ENCODE measurements at regions not wholly inside any gene's neighbourhood (a gene's known extent, or its start where the extent isn't known, plus 50 kb on each side); places are given as distances from the start of the nearest gene placed in this dataset.

DNA sequence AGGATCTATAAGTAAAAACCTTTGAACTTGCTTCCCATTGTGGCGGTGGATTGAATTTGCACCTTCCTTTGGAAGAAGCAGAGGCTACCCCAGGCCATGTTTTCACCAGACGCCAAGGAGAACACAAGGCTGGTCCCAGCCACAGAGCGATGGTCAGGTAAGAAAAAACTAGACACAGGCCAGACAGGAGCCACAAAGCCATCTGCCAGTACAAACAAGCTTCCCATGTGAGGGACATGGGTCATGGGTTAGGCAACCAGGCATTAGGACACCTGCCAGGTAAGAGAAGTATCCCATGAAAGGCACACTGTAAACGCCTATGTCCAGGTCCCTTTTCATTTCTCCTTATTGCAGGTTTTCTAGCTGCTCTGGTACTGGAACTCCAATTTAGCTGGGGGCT, 190.2 kb downstream of the KLF13 start:
- H3K79me2 ChIP-seq (ENCODE audit: control insufficient read depth, insufficient read depth, low read length), result no peaks in the 10 kb centered on the region
- no peaks in the 10 kb centered on the region for H3K4me1 ChIP-seq (ENCODE audit: control insufficient read depth, extremely low read depth, insufficient read depth, low read length)
- H3K9ac ChIP-seq (ENCODE audit: insufficient read depth, low read length), result no peak overlapping the region
- H3K4me2 ChIP-seq (ENCODE audit: extremely low read depth, insufficient read depth, low read length), result no peak overlapping the region
- H3K4me3 ChIP-seq (replicated peaks in 1 of 4; ENCODE audit: control extremely low read depth in 1 of 4, insufficient read depth in 1 of 4, low read depth in 3 of 4, low read length in 4 of 4), result no peak overlapping the region
- no peak overlapping the region for H2AFZ ChIP-seq (ENCODE audit: low read length)
- no peak for DNase-seq (ENCODE audit: low read depth in 2 of 2)
- H3K36me3 ChIP-seq (ENCODE audit: control insufficient read depth, insufficient read depth, low read length), result no peaks in the 10 kb centered on the region
- TF ChIP-seq, protein P1, sequence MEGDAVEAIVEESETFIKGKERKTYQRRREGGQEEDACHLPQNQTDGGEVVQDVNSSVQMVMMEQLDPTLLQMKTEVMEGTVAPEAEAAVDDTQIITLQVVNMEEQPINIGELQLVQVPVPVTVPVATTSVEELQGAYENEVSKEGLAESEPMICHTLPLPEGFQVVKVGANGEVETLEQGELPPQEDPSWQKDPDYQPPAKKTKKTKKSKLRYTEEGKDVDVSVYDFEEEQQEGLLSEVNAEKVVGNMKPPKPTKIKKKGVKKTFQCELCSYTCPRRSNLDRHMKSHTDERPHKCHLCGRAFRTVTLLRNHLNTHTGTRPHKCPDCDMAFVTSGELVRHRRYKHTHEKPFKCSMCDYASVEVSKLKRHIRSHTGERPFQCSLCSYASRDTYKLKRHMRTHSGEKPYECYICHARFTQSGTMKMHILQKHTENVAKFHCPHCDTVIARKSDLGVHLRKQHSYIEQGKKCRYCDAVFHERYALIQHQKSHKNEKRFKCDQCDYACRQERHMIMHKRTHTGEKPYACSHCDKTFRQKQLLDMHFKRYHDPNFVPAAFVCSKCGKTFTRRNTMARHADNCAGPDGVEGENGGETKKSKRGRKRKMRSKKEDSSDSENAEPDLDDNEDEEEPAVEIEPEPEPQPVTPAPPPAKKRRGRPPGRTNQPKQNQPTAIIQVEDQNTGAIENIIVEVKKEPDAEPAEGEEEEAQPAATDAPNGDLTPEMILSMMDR (conservative IDR thresholded peaks at IDR 0.05 in 1 of 2, IDR thresholded peaks at IDR 0.05 in 1 of 2; ENCODE audit: low read depth in 1 of 2, low read length in 2 of 2), result no peak
- H4K20me1 ChIP-seq (ENCODE audit: control insufficient read depth, extremely low read depth, insufficient read depth, low read length), result no peaks in the 10 kb centered on the region
- H3K27ac ChIP-seq (ENCODE audit: insufficient read depth, low read length), result no peak overlapping the region
- H3K27me3 ChIP-seq (ENCODE audit: control insufficient read depth, insufficient read depth, low read length), result no peaks in the 10 kb centered on the region
- H3K9me3 ChIP-seq (ENCODE audit: control insufficient read depth, insufficient read depth, low read depth, low read length), result no peaks in the 10 kb centered on the region

DNA sequence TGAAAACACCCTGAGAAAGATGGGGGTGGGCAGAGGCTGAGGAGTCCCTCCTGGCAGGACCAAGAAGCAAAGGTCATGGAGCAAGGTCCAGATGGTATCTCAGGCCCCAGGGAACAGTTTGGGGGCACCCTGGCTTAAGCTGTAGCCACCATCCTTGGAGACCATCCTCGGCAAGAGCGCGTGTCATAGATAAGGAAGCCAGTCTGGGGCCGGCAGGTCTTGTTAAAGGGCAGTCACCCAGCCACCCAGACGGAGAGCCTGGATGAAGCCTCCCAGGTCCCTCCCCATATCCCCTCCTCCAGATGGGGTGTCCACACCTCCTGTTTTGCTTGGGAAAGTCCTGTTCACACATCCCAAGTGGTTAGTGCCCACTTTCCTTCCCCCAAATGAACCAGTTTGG, 191.1 kb downstream of the KLF13 start:
- Histone ChIP-seq H3K79me2 (ENCODE audit: control insufficient read depth, insufficient read depth, low read length) (no peaks in the 10 kb centered on the region), H3K4me1 (ENCODE audit: control insufficient read depth, extremely low read depth, insufficient read depth, low read length) (no peaks in the 10 kb centered on the region), H2AFZ (ENCODE audit: low read length) (no peak overlapping the region), H4K20me1 (ENCODE audit: control insufficient read depth, extremely low read depth, insufficient read depth, low read length) (no peaks in the 10 kb centered on the region), H3K9me3 (ENCODE audit: control insufficient read depth, insufficient read depth, low read depth, low read length) (no peaks in the 10 kb centered on the region), H3K27ac (ENCODE audit: insufficient read depth, low read length) (no peak overlapping the region), H3K27me3 (ENCODE audit: control insufficient read depth, insufficient read depth, low read length) (no peaks in the 10 kb centered on the region), H3K9ac (ENCODE audit: insufficient read depth, low read length) (no peak overlapping the region), H3K4me2 (ENCODE audit: extremely low read depth, insufficient read depth, low read length) (no peak overlapping the region), H3K4me3 (replicated peaks in 1 of 4; ENCODE audit: control extremely low read depth in 1 of 4, insufficient read depth in 1 of 4, low read depth in 3 of 4, low read length in 4 of 4) (no peak overlapping the region), H3K36me3 (ENCODE audit: control insufficient read depth, insufficient read depth, low read length) (no peaks in the 10 kb centered on the region)
- no peak for DNase-seq (ENCODE audit: low read depth in 2 of 2)
- no peak for TF ChIP-seq EZH2 (IDR thresholded peaks at IDR 0.05; ENCODE audit: low read length, missing control alignments)
- TF ChIP-seq, protein P1 (conservative IDR thresholded peaks at IDR 0.05 in 1 of 2, IDR thresholded peaks at IDR 0.05 in 1 of 2; ENCODE audit: low read depth in 1 of 2, low read length in 2 of 2), result no peak

GRCh38 chr15:31522028-31522427, 195.4 kb downstream of the KLF13 start:
- Histone ChIP-seq H3K9me3 (ENCODE audit: control insufficient read depth, insufficient read depth, low read depth, low read length) (no peaks in the 10 kb centered on the region), H3K27me3 (ENCODE audit: control insufficient read depth, insufficient read depth, low read length) (no peaks in the 10 kb centered on the region), H3K27ac (ENCODE audit: insufficient read depth, low read length) (no peak overlapping the region), H4K20me1 (ENCODE audit: control insufficient read depth, extremely low read depth, insufficient read depth, low read length) (no peaks in the 10 kb centered on the region), H2AFZ (ENCODE audit: low read length) (no peak overlapping the region), H3K4me1 (ENCODE audit: control insufficient read depth, extremely low read depth, insufficient read depth, low read length) (no peaks in the 10 kb centered on the region), H3K79me2 (ENCODE audit: control insufficient read depth, insufficient read depth, low read length) (no peaks in the 10 kb centered on the region), H3K4me2 (ENCODE audit: extremely low read depth, insufficient read depth, low read length) (no peak overlapping the region), H3K9ac (ENCODE audit: insufficient read depth, low read length) (no peak overlapping the region), H3K4me3 (replicated peaks in 1 of 4; ENCODE audit: control extremely low read depth in 1 of 4, insufficient read depth in 1 of 4, low read depth in 3 of 4, low read length in 4 of 4) (no peak overlapping the region), H3K36me3 (ENCODE audit: control insufficient read depth, insufficient read depth, low read length) (no peaks in the 10 kb centered on the region)
- TF ChIP-seq EZH2 (IDR thresholded peaks at IDR 0.05; ENCODE audit: low read length, missing control alignments), result no peak
- TF ChIP-seq, protein P1 (conservative IDR thresholded peaks at IDR 0.05 in 1 of 2, IDR thresholded peaks at IDR 0.05 in 1 of 2; ENCODE audit: low read depth in 1 of 2, low read length in 2 of 2), result no peak
- DNase-seq (ENCODE audit: low read depth in 2 of 2), result no peak
